HG03439 (cell line): ENCODE measurements at regions not wholly inside any gene's neighbourhood (a gene's known extent, or its start where the extent isn't known, plus 50 kb on each side); places are given as distances from the start of the nearest gene placed in this dataset.
"Not testable (repeated sequence)": the region's sequence is repeated elsewhere in the genome, so short reads cannot be mapped to it uniquely, and the experiment has no call there.

Source experiments
- ATAC-seq: cut with Tn5 transposase; IDR thresholded peaks from one replicate; pipeline ENCODE4 v1.9.1; 2021; ENCODE audit warnings: mild to moderate bottlenecking, moderate library complexity; ENCODE audit not compliant: unreplicated experiment

GRCh38 chr10:87300163-87300562, 57.4 kb upstream of the NUTM2D start:
- ATAC-seq = not testable (repeated sequence)

DNA sequence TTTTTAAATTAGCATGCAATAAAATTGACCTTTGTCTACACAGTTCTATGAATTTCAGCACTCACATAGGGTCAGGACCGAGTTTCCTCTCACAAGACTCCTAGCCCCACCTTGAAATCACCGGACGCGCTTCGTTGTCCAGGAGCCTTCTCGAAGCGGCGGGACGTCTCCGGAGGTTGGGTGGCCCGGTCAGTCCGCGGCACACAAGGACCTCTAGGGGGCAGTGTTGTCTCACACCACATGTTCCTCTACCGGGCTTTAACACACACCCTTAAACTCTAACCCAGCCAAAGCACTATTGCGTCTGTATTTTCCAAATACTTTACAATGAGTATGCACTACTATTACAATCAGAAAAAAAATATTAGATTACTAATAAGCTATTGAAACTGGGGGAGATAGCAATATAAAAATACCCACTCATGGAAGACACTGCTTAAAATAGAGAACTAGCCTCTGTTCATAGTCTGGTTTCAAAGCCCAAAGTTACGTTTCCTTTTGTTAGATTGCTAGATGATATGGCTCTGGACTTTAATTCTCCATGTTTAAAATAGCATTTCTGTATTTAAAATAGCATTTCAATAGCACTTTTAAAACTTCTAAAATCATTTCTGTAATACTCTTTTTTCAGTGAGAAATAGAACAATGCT, 56.0 kb upstream of the NUTM2D start:
- peak; percentile 93 for ATAC-seq

GRCh38 chr10:87302132-87302531, 55.4 kb upstream of the NUTM2D start:
- not testable (repeated sequence) for ATAC-seq

- ATAC-seq = not testable (repeated sequence)
These were observed 53.8 kb upstream of the NUTM2D start for GRCh38 chr10:87303707-87304106.

DNA sequence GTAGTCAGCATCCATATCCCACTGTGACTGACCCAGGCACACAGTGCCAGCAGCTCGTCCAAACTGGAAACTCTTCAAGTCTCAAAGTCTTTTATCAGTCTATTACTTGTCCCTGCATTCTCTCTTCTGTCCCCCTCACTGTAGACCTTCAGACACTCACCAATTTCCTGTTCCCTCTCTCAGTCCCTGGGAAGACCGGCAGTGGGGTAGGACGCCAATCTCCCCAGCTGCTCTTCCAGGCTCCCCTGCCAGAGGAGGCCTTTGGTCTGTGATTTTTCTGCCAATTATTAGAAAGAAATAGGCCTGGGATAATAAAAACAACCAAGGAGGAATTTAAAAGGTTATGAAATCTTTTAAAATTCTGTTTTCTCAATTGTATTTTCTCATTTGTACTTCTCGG, 50.9 kb upstream of the NUTM2D start:
- not testable (repeated sequence) for ATAC-seq
